GM18909 (cell line): ENCODE measurements at regions not wholly inside any gene's neighbourhood (a gene's known extent, or its start where the extent isn't known, plus 50 kb on each side); places are given as distances from the start of the nearest gene placed in this dataset.
"Not testable (repeated sequence)": the region's sequence is repeated elsewhere in the genome, so short reads cannot be mapped to it uniquely, and the experiment has no call there.

ENCODE experiments used
- ATAC-seq: cut with Tn5 transposase; IDR thresholded peaks from one replicate; pipeline ENCODE4 v1.9.1; 2021; ENCODE audit warnings: mild to moderate bottlenecking; ENCODE audit not compliant: unreplicated experiment, poor library complexity

GRCh38 chr12:60182354-60182753 is 586.5 kb downstream of the SLC16A7 start:
- ATAC-seq: no peak

- no peak for ATAC-seq
These were observed 588.3 kb downstream of the SLC16A7 start for GRCh38 chr12:60184096-60184495.

GRCh38 chr12:60185060-60185459 is 589.2 kb downstream of the SLC16A7 start:
- ATAC-seq: no peak

GRCh38 chr12:60191271-60191670 is 595.4 kb downstream of the SLC16A7 start:
- ATAC-seq: no peak

- no peak for ATAC-seq
These were observed 596.0 kb downstream of the SLC16A7 start for GRCh38 chr12:60191676-60192359.

- no peak for ATAC-seq
These were observed 598.8 kb downstream of the SLC16A7 start for GRCh38 chr12:60194678-60195077.

GRCh38 chr12:60195483-60195882 is 599.7 kb downstream of the SLC16A7 start:
- ATAC-seq: no peak

- ATAC-seq: no peak
These were observed 600.5 kb downstream of the SLC16A7 start for GRCh38 chr12:60196366-60196765.

- ATAC-seq: no peak
These were observed 601.8 kb downstream of the SLC16A7 start for GRCh38 chr12:60197589-60197988.

- no peak for ATAC-seq
These were observed 606.1 kb downstream of the SLC16A7 start for GRCh38 chr12:60201891-60202290.

- ATAC-seq: no peak
These were observed 609.7 kb downstream of the SLC16A7 start for GRCh38 chr12:60205500-60205899.

- ATAC-seq: no peak
These were observed 613.7 kb downstream of the SLC16A7 start for GRCh38 chr12:60209521-60209920.

GRCh38 chr12:60209933-60210332 is 614.1 kb downstream of the SLC16A7 start:
- ATAC-seq: no peak

- ATAC-seq: no peak
These were observed 614.9 kb downstream of the SLC16A7 start for GRCh38 chr12:60210756-60211155.

- no peak for ATAC-seq
These were observed 615.4 kb downstream of the SLC16A7 start for GRCh38 chr12:60211244-60211643.

- ATAC-seq: no peak
These were observed 616.6 kb downstream of the SLC16A7 start for GRCh38 chr12:60212159-60213000.

GRCh38 chr12:60213272-60213671 is 617.4 kb downstream of the SLC16A7 start:
- ATAC-seq: not testable (repeated sequence)

GRCh38 chr12:60216226-60216625 is 620.4 kb downstream of the SLC16A7 start:
- no peak for ATAC-seq

- no peak for ATAC-seq
These were observed 627.4 kb downstream of the SLC16A7 start for GRCh38 chr12:60223242-60223641.

- no peak for ATAC-seq
These were observed 629.6 kb downstream of the SLC16A7 start for GRCh38 chr12:60225216-60226000.

- no peak for ATAC-seq
These were observed 632.1 kb downstream of the SLC16A7 start for GRCh38 chr12:60227916-60228315.
